Epithelial cell of proximal tubule (primary cell): ENCODE measurements at regions not wholly inside any gene's neighbourhood (a gene's known extent, or its start where the extent isn't known, plus 50 kb on each side); places are given as distances from the start of the nearest gene placed in this dataset.

Experiments used
- DNase-seq: peaks from one replicate; pipeline ENCODE4 v3.0.0-alpha.2; 2011; ENCODE audit warnings: low read depth
- H3K4me3 ChIP-seq: 2 replicates; pipeline ENCODE4 v1.5.1; 2011; ENCODE audit warnings: low read depth, mild to moderate bottlenecking, low read length
- TF ChIP-seq, protein P1 (sequence below): conservative IDR thresholded peaks from 2 replicates; pipeline ENCODE4 v1.5.1; 2012; ENCODE audit warnings: low read depth, mild to moderate bottlenecking, low read length

DNA sequence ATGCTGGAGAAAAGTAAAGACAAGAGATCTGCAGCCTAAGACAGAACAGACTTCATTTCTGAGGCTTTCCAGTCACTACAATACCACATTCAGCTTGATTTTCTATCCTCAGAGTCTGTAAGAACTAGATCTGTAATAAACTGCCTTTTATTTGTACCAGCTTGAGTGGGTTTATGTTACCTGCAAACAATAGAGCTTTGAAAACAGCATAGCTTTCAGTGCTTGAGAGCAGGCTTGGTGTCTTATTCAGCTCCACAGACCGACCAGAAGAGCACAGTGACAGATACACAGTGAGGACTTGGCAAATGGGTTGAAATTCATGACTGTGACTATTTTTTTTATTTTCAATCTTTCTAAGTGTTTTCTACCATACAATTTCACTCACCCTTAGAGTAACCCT, 207.8 kb upstream of the OTX2 start:
- no peak for DNase-seq
- TF ChIP-seq, protein P1, sequence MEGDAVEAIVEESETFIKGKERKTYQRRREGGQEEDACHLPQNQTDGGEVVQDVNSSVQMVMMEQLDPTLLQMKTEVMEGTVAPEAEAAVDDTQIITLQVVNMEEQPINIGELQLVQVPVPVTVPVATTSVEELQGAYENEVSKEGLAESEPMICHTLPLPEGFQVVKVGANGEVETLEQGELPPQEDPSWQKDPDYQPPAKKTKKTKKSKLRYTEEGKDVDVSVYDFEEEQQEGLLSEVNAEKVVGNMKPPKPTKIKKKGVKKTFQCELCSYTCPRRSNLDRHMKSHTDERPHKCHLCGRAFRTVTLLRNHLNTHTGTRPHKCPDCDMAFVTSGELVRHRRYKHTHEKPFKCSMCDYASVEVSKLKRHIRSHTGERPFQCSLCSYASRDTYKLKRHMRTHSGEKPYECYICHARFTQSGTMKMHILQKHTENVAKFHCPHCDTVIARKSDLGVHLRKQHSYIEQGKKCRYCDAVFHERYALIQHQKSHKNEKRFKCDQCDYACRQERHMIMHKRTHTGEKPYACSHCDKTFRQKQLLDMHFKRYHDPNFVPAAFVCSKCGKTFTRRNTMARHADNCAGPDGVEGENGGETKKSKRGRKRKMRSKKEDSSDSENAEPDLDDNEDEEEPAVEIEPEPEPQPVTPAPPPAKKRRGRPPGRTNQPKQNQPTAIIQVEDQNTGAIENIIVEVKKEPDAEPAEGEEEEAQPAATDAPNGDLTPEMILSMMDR: no peak
- H3K4me3 ChIP-seq: no peak overlapping the region

DNA sequence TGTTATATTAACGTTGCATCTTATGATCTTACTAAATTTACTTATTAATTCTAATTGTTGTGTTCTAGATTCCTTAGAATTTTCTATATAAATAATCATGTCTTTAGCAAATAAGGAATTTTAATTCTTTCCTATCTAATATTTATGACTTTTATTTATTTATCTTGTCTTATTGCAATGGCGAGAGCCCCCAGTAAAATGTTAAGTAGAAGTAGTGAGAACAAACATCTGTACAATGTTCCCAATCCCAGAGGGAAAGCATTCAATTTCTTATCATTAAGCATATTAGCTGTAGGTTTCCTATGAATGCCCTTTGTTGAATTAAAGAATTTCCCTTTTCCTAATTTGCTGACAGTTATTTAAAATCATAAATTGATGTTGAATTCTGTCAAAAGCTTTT, 203.7 kb upstream of the OTX2 start:
- no peak overlapping the region for H3K4me3 ChIP-seq
- TF ChIP-seq, protein P1: no peak
- no peak for DNase-seq

- DNase-seq: no peak
Measured at GRCh38 chr14:57009585-57010515, 199.6 kb upstream of the OTX2 start.

DNA sequence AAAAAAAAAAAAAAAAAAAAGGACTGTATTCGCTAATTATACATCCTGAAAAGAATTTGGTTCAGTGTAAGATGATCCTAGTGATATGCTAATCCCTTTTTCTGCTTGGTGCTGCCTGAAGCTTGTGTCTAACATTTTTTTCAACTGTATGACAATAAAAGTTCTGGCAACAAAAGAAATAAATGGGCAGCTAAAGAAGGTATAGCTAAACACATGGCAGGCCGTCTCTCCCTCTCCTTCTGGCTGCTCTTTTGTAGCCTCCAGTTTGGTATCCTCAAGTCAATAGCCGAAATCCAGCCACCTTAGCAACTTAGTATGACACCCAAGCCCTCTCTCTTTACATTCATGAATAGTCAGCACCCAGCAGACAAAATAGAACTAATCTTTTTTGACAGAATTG, 198.3 kb upstream of the OTX2 start:
- no peak for DNase-seq
- no peak overlapping the region for H3K4me3 ChIP-seq
- TF ChIP-seq, protein P1: no peak

More at GRCh38 chr14:57009585-57010515, 199.6 kb upstream of the OTX2 start:
- TF ChIP-seq, protein P1: no peak
- no peak overlapping the region for H3K4me3 ChIP-seq

- H3K4me3 ChIP-seq: no peak overlapping the region
- TF ChIP-seq, protein P1: no peak
- DNase-seq: no peak
Measured at GRCh38 chr14:56998728-56999127, 188.4 kb upstream of the OTX2 start.

DNA sequence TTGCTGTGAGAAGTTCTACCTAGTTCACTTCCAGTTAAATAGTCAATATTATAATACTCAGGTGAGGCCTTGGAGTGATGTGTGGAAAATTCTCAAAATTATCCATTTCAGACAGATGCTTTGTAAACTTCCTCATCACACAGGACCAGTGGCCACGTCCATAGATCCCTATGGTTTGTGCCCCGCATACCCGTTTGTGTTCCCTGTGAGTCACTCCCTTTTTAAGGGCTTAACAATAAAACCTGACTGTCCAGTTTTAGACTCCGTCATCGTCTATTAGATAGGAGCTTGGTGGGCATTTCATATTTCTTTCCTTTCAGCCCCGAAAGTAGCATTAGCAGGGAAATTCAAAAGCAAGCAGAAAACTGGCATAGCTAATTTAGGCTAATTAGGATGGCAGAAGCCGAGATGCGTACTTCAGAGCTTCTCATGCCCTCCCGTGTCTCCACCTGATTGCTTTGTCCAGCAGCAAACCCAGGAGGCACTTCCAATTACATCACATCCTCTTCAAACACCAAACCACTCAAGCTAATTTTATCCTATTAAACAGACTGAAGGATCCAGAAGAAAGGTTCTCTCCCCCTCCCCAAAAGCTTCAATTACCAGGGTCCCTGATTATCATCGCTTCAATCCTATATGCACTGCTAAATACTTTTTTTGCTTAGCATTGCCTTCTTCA, 186.6 kb upstream of the OTX2 start:
- TF ChIP-seq, protein P1: no peak
- H3K4me3 ChIP-seq: no peak overlapping the region
- no peak for DNase-seq
